OCI-LY7 (cell line): ENCODE measurements at regions not wholly inside any gene's neighbourhood (a gene's known extent, or its start where the extent isn't known, plus 50 kb on each side); places are given as distances from the start of the nearest gene placed in this dataset.

Experiments
- CTCF ChIP-seq: fragments of 200-600 bp; sonication (generic); conservative IDR thresholded peaks from 2 replicates; pipeline ENCODE4 v1.5.1; 2014; ENCODE audit warnings: mild to moderate bottlenecking, antibody characterized with exemption, low read length, moderate library complexity, mixed read lengths
- EZH2phosphoT487 ChIP-seq: fragments of 200-600 bp; sonication (generic); IDR thresholded peaks from 2 replicates; pipeline ENCODE4 v1.6.1; 2018; ENCODE audit warnings: low read depth, borderline replicate concordance, mild to moderate bottlenecking, mixed run types, antibody characterized with exemption, low read length, moderate library complexity, mixed read lengths

- TF ChIP-seq CTCF (no peak), EZH2phosphoT487 (no peak)
These were observed 327.1 kb downstream of the RFC3 start for GRCh38 chr13:34145061-34145460.
